HEK293T (cell line): ENCODE measurements at regions not wholly inside any gene's neighbourhood (a gene's known extent, or its start where the extent isn't known, plus 50 kb on each side); places are given as distances from the start of the nearest gene placed in this dataset.

ENCODE experiments used
- CTCF ChIA-PET: fragments of 350-600 bp; formaldehyde crosslinking; extraction: SDS; loops from one replicate; lab custom pipeline; 2021; ENCODE audit warnings: antibody characterized with exemption, inconsistent platforms; lab: Yijun Ruan, JAX
- POLR2A ChIA-PET: fragments of 350-600 bp; formaldehyde crosslinking; extraction: SDS; loops from one replicate; lab custom pipeline; 2020; ENCODE audit warnings: antibody characterized with exemption, inconsistent platforms; lab: Yijun Ruan, JAX
- DNase-seq: peaks from one replicate; pipeline ENCODE4 v3.0.0; 2012; ENCODE audit warnings: mixed read lengths; ENCODE audit errors: extremely low spot score
- ARNT ChIP-seq: fragments of 450-650 bp; IDR thresholded peaks from 2 replicates; pipeline ENCODE4 v1.6.1; 2017; ENCODE audit warnings: mild to moderate bottlenecking
- BHLHE40 ChIP-seq: fragments of 450-650 bp; IDR thresholded peaks from 2 replicates; pipeline ENCODE4 v1.6.1; 2016; ENCODE audit warnings: mild to moderate bottlenecking, moderate library complexity, borderline replicate concordance
- CTBP1 ChIP-seq: fragments of 450-650 bp; IDR thresholded peaks from 2 replicates; pipeline ENCODE4 v1.6.1; 2016; ENCODE audit warnings: borderline replicate concordance
- ELF4 ChIP-seq: fragments of 450-650 bp; IDR thresholded peaks from 2 replicates; pipeline ENCODE4 v1.6.1; 2017; ENCODE audit warnings: antibody characterized with exemption
- FOXA1 ChIP-seq: fragments of 450-650 bp; IDR thresholded peaks from 2 replicates; pipeline ENCODE4 v1.6.1; 2016; ENCODE audit warnings: mild to moderate bottlenecking
- FOXK2 ChIP-seq: fragments of 450-650 bp; IDR thresholded peaks from 2 replicates; pipeline ENCODE4 v1.6.1; 2016; ENCODE audit warnings: mild to moderate bottlenecking
- FOXM1 ChIP-seq: fragments of 450-650 bp; IDR thresholded peaks from 2 replicates; pipeline ENCODE4 v1.6.1; 2017; ENCODE audit warnings: mild to moderate bottlenecking, borderline replicate concordance
- HDGF ChIP-seq: fragments of 450-650 bp; IDR thresholded peaks from 2 replicates; pipeline ENCODE4 v1.6.1; 2017; ENCODE audit warnings: antibody characterized with exemption, borderline replicate concordance
- L3MBTL2 ChIP-seq: fragments of 450-650 bp; conservative IDR thresholded peaks from 2 replicates; pipeline ENCODE4 v1.6.1; 2016; ENCODE audit warnings: mild to moderate bottlenecking
- LEF1 ChIP-seq: fragments of 450-650 bp; IDR thresholded peaks from 2 replicates; pipeline ENCODE4 v1.6.1; 2017; ENCODE audit warnings: mild to moderate bottlenecking, borderline replicate concordance
- NFRKB ChIP-seq: fragments of 450-650 bp; IDR thresholded peaks from 2 replicates; pipeline ENCODE4 v1.6.1; 2016; ENCODE audit warnings: mild to moderate bottlenecking, moderate library complexity
- SP1 ChIP-seq: fragments of 450-650 bp; IDR thresholded peaks from 2 replicates; pipeline ENCODE4 v1.6.1; 2017
- SUZ12 ChIP-seq: fragments of 450-650 bp; IDR thresholded peaks from 2 replicates; pipeline ENCODE4 v1.6.1; 2016; ENCODE audit warnings: mild to moderate bottlenecking
- TARDBP ChIP-seq: fragments of 450-650 bp; IDR thresholded peaks from 2 replicates; pipeline ENCODE4 v1.6.1; 2016
- ZNF384 ChIP-seq: fragments of 450-650 bp; IDR thresholded peaks from 2 replicates; pipeline ENCODE4 v1.6.1; 2016
- TF ChIP-seq, protein P1 (sequence below): fragments of 450-650 bp; IDR thresholded peaks from 2 replicates; pipeline ENCODE4 v1.6.1; 2016

DNA sequence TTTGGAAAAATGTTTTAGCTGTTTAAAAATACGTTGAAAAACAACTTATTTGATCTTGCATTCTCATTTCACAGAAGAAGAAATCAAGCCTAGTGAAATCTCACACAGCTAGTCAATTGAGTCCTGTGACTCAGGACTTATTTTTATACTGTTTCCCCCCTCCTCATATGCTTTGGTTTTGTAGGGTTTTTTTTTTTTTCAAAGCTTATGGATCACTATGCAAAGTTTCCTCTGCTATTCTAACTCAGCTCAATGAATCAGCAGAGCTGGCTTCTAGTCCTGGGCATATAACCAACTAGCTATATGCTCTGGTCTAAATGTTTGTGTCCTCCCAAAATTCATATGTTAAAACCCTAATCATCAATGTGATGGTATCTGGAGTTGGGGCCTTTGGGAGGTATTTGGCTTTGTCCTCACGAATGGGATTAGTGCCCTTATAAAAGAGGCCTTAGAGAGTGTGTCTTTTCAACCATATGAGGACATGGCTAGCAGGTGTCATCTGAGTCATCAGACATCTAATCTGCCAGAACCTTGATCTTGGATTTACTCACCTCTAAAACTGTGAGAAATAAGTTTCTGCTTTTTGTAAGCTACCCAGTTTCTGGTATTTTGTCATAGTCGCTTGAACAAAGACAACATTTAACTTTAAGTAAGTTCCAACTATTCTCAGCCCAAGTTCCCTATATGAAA, 317.2 kb upstream of the C1orf87 start:
- CTCF ChIA-PET, result no interaction called here
- POLR2A ChIA-PET, result no interaction called here
- no peak for DNase-seq
- no peak for TF ChIP-seq ZNF384
- TF ChIP-seq ARNT, result no peak
- TF ChIP-seq TARDBP, result no peak
- TF ChIP-seq SUZ12, result no peak
- TF ChIP-seq FOXM1, result no peak
- no peak for TF ChIP-seq FOXK2
- TF ChIP-seq L3MBTL2, result no peak
- TF ChIP-seq FOXA1, result no peak
- TF ChIP-seq NFRKB, result no peak
- TF ChIP-seq, protein P1, sequence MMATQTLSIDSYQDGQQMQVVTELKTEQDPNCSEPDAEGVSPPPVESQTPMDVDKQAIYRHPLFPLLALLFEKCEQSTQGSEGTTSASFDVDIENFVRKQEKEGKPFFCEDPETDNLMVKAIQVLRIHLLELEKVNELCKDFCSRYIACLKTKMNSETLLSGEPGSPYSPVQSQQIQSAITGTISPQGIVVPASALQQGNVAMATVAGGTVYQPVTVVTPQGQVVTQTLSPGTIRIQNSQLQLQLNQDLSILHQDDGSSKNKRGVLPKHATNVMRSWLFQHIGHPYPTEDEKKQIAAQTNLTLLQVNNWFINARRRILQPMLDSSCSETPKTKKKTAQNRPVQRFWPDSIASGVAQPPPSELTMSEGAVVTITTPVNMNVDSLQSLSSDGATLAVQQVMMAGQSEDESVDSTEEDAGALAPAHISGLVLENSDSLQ, result no peak
- TF ChIP-seq ELF4, result no peak
- no peak for TF ChIP-seq SP1
- no peak for TF ChIP-seq LEF1
- no peak for TF ChIP-seq HDGF
- no peak for TF ChIP-seq BHLHE40
- no peak for TF ChIP-seq CTBP1

DNA sequence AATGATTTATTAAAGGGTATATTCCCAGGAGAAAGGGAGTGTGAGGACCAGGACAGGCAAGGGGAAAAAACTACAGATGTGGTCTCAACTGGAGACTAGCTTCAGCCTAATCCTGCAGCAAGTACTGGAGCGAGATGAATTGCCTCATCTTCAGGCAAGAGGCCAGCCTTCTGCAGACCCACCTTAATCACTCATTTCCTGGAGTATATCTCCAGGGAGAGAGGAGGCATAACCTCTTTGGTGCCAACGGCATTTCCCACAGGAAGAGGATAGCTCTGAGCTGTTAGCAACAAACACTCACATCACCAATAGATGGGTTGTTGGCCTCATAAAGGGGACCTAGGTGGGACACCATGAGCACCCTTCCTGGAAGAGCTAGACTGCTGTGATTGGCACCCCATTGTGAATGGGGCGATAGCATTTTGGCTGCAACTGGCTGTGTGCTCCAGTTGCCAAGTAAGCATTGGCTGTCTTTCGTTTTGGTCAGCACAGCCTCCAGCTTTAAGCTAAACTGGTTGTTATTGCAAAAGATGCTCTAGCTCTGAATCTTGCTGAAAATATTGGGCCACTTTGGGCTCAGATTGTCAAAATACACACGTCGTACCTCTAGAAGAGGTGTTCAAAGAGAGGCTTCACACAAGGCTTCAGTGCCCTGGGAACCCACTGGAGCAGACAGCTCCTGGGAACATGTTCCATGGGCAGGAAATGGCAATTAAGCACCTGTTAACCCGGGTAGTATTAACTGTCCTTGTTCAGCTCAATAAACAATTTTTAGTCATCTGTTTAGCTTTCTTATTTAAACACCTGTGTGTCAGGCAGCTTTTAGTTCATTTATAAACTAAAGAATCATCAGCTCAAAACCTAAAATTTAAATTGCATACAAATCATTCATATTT, 314.8 kb upstream of the C1orf87 start:
- CTCF ChIA-PET, result no interaction called here
- TF ChIP-seq SP1, result no peak
- no peak for TF ChIP-seq TARDBP
- no peak for TF ChIP-seq CTBP1
- TF ChIP-seq FOXA1, result no peak
- no peak for TF ChIP-seq ARNT
- no peak for TF ChIP-seq ELF4
- no peak for TF ChIP-seq L3MBTL2
- TF ChIP-seq ZNF384, result no peak
- DNase-seq, result no peak
- POLR2A ChIA-PET, result no interaction called here

DNA sequence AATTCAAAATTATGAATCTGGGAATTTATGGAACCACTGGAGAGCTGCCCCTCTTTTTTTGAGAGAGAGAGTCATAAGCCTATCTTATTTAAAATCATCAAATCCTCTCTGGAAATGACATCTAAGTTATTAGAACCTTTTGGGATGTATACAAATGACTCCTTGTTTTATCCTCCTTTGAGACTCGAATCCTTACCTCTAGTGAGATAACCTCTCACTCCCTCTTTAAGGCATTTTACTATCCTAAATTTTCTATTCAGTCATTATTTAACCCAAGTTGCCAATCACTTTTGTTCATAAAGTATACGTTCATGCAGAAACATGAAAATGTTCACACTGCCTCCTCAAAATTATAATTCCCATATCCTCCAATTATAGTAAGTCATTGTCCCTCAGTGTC, 313.6 kb upstream of the C1orf87 start:
- ChIA-PET CTCF (no interaction called here), POLR2A (no interaction called here)
- DNase-seq, result no peak
- TF ChIP-seq FOXA1 (no peak), BHLHE40 (no peak), FOXM1 (no peak), CTBP1 (no peak), ARNT (no peak)

DNA sequence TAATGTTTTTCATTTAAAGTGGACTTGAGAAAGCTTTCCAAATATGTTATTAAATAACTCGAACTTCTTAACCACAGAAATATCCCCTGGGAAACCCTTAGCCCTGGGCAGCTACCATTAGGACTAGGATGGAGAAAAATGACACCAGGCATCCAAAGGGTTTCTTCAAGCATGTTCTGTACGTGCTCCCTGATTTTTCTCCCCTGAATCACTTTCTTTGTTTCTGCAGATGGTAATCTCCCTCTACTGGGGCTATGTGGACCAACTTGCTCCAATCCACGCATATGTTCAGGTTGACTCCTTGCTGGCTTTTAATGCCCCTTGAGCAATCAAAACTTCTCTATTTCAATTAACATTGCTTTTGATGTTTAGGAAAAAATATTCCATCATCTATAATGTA, 312.7 kb upstream of the C1orf87 start:
- CTCF ChIA-PET, result no interaction called here
- TF ChIP-seq SUZ12 (no peak), BHLHE40 (no peak), TARDBP (no peak), ARNT (no peak), NFRKB (no peak), ELF4 (no peak), SP1 (no peak), LEF1 (no peak), FOXA1 (no peak), ZNF384 (no peak), HDGF (no peak), L3MBTL2 (no peak), CTBP1 (no peak), FOXK2 (no peak), FOXM1 (no peak)
- TF ChIP-seq, protein P1, result no peak
- DNase-seq, result no peak
- POLR2A ChIA-PET, result no interaction called here

DNA sequence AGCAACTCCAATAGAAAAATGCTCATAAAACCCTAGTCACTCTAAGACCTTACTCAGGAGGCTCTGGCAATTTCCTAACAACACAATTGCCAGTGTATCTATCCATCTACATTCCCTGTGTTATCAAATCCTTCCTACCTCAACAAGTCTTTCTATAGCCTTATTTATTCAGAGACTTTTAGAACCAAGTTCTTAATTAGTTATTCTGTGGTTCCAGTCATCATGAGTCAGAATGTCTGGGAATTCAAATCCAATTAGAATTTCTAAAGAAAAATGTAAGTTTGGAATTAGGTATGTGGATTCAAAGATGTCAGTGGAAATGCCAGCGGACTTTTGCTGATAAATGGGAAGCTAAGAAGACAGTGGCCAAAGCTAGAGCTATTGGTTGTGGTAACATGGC, 302.6 kb upstream of the C1orf87 start:
- no peak for DNase-seq

More for the DNA sequence above, 302.6 kb upstream of the C1orf87 start:
- CTCF ChIA-PET, result no interaction called here
- TF ChIP-seq SUZ12 (no peak), FOXK2 (no peak), SP1 (no peak), ARNT (no peak), LEF1 (no peak), HDGF (no peak), ELF4 (no peak), FOXM1 (no peak), ZNF384 (no peak), FOXA1 (no peak), TARDBP (no peak), NFRKB (no peak), BHLHE40 (no peak), CTBP1 (no peak), L3MBTL2 (no peak)
- TF ChIP-seq, protein P1, result no peak
- POLR2A ChIA-PET, result no interaction called here
